ENCODE measurements at regions not wholly inside any gene's neighbourhood (a gene's known extent, or its start where the extent isn't known, plus 50 kb on each side); places are given as distances from the start of the nearest gene placed in this dataset.

DNA sequence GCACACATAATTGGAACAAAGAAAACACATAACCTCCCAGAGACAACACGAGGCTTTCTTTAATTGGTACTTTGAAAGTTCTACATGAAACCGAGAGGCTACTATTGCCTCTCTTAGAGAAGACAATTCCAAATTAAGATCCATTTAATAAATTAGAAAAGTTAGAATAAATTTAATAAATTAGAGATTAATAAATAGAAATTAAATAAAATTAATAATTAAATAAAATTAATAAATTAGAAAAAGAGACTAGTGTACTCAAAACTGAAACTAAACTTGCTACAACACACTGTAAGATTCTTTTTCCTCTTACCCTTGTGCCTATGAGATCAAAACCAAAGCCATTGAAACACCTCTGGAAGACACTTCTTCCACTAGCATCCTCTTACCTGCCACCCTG lies 199.0 kb downstream of the URB2 start:
- no peak for DNase-seq

GRCh38 chr1:229828461-229828860 lies 202.4 kb downstream of the URB2 start:
- DNase-seq, result no peak

GRCh38 chr1:229832695-229833094 lies 206.6 kb downstream of the URB2 start:
- no peak for DNase-seq

DNA sequence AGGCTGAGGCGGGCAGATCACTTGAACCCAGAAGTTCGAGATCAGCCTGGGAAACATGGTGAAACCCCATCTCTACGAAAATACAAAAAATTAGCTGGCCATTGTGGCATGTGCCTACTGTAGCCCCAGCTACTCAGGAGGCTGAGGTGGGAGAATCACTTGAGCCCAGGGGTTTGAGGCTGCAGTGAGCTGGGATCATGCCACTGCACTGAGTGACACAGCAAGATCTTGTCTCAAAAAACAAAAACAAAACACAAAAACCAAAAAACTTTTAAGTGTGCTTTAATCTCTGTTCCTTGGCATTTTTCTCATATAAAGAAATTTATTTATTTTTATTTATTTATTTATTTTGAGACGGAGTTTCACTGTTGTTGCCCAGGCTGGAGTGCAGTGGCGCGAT lies 208.2 kb downstream of the URB2 start:
- DNase-seq, result no peak

- no peak for DNase-seq
Measured at GRCh38 chr1:229835226-229835625, 209.2 kb downstream of the URB2 start.

DNA sequence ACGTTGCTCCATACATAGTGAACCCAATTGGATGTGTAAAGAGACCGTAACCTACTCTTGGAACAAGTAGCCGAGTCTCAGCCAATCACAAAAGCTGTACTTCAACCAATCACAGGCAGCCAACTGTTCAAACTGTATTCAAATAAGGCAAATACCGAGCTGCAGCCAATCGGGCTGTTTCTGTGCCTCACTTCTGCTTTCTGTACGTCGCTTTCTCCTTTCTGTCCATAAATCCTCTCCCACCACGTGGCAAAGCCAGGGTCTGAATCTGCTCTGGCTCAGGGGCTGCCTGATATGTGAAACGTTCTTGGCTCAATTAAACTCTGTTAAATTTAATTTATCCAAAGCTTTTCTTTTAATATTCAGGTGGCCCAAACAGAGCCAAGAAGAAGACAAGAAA lies 210.3 kb downstream of the URB2 start:
- DNase-seq, result no peak

DNA sequence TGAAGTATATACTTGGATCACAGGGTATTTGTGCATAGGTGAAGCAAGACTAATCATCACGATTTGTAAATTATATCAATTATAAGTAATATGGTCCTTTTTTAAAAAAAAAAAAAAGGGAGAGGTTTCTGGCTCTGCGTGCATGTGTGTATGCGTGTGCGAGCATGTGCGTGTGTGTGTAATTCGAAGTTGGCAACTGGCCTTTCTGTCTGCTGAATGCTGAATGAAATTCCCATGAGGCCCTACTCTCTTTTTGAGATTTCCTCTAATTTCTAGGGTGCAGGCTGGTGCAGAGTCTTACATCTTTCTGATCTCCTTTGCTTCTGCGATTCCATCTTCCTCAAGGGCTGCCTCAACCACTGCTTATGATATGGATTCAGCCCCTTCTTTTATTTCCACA lies 212.2 kb downstream of the URB2 start:
- DNase-seq, result no peak

- no peak for DNase-seq
Measured at GRCh38 chr1:229839800-229840199, 213.8 kb downstream of the URB2 start.

GRCh38 chr1:229841230-229841629 lies 215.2 kb downstream of the URB2 start:
- no peak for DNase-seq

DNA sequence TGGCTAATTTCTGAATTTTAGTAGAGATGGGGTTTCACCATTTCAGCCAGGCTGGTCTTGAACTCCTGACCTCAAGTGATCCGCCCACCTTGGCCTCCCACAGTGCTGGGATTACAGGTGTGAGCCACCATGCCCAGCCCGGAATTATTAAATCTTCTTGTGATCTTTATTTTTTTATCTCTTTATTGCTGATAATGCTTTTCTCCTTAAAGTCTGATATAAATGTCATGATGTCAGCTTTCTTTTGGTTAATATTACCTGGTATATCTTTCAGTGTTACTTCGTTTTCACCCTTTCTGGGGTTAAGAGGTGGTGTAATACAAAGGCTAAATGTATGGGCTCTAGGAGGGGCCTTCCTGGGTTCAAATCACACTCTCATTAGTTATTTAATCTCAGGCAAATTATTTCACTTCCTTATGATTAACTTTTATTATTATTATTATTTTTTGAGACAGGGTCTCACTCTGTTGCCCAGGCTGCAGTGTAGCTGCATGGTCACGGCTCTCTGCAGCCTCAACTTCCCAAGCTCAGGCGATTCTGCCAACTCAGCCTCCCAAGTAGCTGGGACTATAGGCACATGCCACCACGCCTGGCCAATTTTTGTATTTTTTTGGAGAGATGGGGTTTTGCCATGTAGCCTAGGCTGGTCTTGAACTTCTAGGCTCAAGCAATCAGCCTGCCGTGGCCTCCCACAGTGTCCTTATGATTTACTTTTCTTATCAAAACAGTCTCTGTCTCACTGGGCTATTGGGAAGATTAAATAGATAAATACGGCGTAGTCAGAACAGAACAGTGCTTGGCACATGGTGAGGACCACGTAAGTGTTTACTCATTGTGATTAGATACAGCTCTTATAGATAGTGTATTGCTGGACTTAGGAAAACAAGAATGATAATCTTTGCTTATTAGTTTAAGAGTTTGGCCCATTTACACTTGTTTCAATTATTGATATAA lies 216.5 kb downstream of the URB2 start:
- no peak for DNase-seq

DNA sequence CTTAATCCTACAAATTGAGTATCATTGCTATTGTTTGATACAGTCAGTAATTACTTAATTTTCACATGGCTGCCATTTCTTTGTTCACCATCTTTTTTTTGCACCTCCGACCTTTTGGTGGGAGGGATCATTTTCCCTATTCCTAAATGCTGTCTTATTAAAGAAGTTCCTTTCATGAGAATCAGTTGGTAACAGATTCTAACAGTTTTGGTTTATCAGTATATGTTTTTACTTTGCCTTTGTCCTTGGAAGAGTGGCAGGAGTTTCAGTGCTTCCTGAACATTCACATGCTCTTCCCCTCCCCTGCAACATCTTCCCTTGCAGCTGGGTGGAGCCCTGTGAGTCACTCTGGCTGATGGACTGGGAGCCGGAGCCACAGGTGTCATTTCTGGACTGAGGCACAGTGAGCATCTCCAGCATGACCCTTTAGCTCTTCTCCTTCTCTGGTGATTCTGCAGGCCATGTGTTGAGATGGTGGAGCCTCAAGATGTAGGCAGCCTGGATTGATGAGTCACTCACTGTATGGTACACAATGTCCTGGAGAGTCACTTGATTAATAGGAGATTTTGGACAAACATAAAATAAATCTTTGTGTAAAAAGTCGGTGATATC lies 217.7 kb downstream of the URB2 start:
- DNase-seq, result no peak

DNA sequence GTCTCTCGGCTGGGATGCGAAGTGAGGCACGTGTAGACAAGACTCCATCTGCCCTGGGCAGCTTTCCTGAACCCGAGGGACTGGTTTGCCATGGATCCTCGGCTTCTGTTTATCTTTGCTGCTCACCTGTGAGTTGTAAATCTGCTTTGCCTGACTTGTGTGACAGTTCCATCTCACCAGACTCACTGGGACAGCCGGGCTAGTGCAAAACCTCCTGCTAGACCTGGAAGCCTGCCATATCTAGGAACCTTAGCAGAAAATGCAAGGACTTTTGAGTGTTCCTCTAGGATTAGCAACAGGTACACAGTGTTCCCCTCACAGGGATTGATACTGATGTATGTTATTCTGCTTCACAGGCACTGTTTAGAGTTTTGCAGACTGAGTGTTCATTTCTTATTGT lies 218.6 kb downstream of the URB2 start:
- DNase-seq, result no peak

GRCh38 chr1:229845410-229846138 lies 219.5 kb downstream of the URB2 start:
- no peak for DNase-seq

GRCh38 chr1:229846351-229846750 lies 220.3 kb downstream of the URB2 start:
- DNase-seq, result no peak

GRCh38 chr1:229848752-229849677 lies 218.0 kb upstream of the GALNT2 start:
- DNase-seq, result peak; percentile 18

GRCh38 chr1:229851511-229851910 lies 215.5 kb upstream of the GALNT2 start:
- DNase-seq, result no peak

GRCh38 chr1:229853751-229854150 lies 213.3 kb upstream of the GALNT2 start:
- no peak for DNase-seq

- DNase-seq, result no peak
Measured at GRCh38 chr1:229854620-229855019, 212.4 kb upstream of the GALNT2 start.

- no peak for DNase-seq
Measured at GRCh38 chr1:229856009-229856650, 210.9 kb upstream of the GALNT2 start.

DNA sequence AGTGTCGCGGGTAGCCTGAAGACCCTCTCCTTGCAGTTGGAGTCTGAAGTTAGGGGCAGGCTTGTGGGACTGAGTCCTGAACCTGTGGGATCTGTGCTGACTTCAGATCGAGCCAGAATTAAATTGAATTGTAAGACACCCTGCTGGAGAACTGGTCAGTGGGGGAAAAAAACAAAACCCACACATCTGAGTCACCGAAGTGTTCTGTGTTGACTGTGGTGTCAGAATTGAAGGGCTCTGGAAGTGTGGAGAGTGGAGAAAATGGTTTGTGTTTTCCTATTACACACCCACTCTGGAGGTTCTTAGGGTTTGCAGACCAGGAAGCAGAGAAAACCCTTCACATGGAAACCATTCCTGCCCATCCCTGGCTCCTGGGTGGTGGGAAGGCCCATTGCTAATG lies 209.5 kb upstream of the GALNT2 start:
- peak; percentile 9 for DNase-seq

GRCh38 chr1:229859026-229859425 lies 208.0 kb upstream of the GALNT2 start:
- no peak for DNase-seq

GRCh38 chr1:229860926-229861325 lies 206.1 kb upstream of the GALNT2 start:
- no peak for DNase-seq

All from fibroblast of skin of scalp (primary cell).